Breast epithelium (tissue), 4 donors: ENCODE measurements at regions not wholly inside any gene's neighbourhood (a gene's known extent, or its start where the extent isn't known, plus 50 kb on each side); places are given as distances from the start of the nearest gene placed in this dataset.

Source experiments
- DNase-seq, 2 donors: peaks; one replicate each; pipeline ENCODE4 v3.0.0-alpha.2; 2019; ENCODE audit warnings: low spot score in 2 of 2
- H3K27ac ChIP-seq, 2 donors: fragments of 200-600 bp; sonication (generic) in 1 of 2; one replicate each; pipeline ENCODE4 v1.5.1; 2016 to 2019; ENCODE audit warnings: mild to moderate bottlenecking in 1 of 2
- H3K27me3 ChIP-seq, 2 donors: fragments of 200-600 bp; sonication (generic) in 1 of 2; one replicate each; pipeline versions ENCODE4 v1.5.1 to v1.6.0; 2017 to 2019; ENCODE audit warnings: control low read depth in 1 of 2, mild to moderate bottlenecking in 1 of 2
- H3K36me3 ChIP-seq: fragments of 200-600 bp; one replicate; pipeline ENCODE4 v1.5.1; 2019
- H3K4me1 ChIP-seq, 2 donors: fragments of 200-600 bp; sonication (generic); one replicate each; pipeline ENCODE4 v1.5.1; 2016 to 2019; ENCODE audit warnings: control low read depth in 1 of 2
- H3K4me3 ChIP-seq, 3 donors: fragments of 200-600 bp; sonication (generic); 1 replicate in 2 of 3; 2 replicates in 1 of 3; pipeline ENCODE4 v1.5.1; 2016 to 2019; ENCODE audit warnings: mild to moderate bottlenecking in 3 of 3, moderate library complexity in 2 of 3
- H3K9me3 ChIP-seq, 2 donors: fragments of 200-600 bp; sonication (generic) in 1 of 2; one replicate each; pipeline ENCODE4 v1.5.1; 2016 to 2019; ENCODE audit warnings: control low read depth in 1 of 2
- POLR2A ChIP-seq: fragments of 450-650 bp; IDR thresholded peaks from one replicate; pipeline ENCODE4 v1.6.1; 2016; ENCODE audit warnings: antibody characterized with exemption, mild to moderate bottlenecking, moderate library complexity
- POLR2AphosphoS5 ChIP-seq, 3 donors: sonication (generic); formaldehyde crosslinking; IDR thresholded peaks; one replicate each; pipeline ENCODE4 v1.6.1; 2017; ENCODE audit warnings: antibody characterized with exemption in 3 of 3
- intact Hi-C: fragments of 100-400 bp; cut with DNase I; formaldehyde crosslinking; loops from one replicate; pipeline ENCODE4 v1.15.1; 2023; ENCODE audit warnings: low total_unique reads
- TF ChIP-seq, protein P1 (sequence below), 3 donors: fragments of 450-650 bp; IDR thresholded peaks; one replicate each; pipeline ENCODE4 v1.5.1; 2016 to 2017; ENCODE audit warnings: antibody characterized with exemption in 3 of 3, mild to moderate bottlenecking in 3 of 3, moderate library complexity in 3 of 3

DNA sequence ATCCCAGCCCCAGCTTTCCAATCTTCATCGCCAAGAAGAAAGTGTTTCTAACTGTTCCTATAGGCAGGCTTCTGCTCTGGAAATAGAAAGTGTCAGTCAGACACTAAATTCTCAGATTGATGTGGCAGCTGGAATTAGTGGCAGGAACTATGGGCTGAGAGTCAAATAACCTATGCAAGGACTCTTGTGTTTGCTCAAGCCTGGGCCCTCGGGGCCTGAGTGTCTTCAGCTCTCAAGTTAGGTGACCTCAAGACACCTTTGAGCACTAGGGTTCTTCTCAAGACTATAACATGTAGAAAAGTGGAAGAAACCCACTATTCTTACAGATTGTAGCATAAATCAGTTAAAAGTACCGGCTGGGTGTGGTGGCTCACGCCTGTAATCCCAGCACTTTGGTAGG is 694.5 kb downstream of the RNF144A start:
- H3K4me3 ChIP-seq, result no peak overlapping the region
- H3K9me3 ChIP-seq, result no peaks in the 10 kb centered on the region
- no peaks in the 10 kb centered on the region for H3K27me3 ChIP-seq
- DNase-seq, result no peak
- no peaks in the 10 kb centered on the region for H3K36me3 ChIP-seq
- no peak overlapping the region for H3K27ac ChIP-seq
- intact Hi-C loops, result no loop called here
- no peak for TF ChIP-seq POLR2AphosphoS5 (IDR thresholded peaks at IDR 0.05)
- no peak for TF ChIP-seq POLR2A
- TF ChIP-seq, protein P1, sequence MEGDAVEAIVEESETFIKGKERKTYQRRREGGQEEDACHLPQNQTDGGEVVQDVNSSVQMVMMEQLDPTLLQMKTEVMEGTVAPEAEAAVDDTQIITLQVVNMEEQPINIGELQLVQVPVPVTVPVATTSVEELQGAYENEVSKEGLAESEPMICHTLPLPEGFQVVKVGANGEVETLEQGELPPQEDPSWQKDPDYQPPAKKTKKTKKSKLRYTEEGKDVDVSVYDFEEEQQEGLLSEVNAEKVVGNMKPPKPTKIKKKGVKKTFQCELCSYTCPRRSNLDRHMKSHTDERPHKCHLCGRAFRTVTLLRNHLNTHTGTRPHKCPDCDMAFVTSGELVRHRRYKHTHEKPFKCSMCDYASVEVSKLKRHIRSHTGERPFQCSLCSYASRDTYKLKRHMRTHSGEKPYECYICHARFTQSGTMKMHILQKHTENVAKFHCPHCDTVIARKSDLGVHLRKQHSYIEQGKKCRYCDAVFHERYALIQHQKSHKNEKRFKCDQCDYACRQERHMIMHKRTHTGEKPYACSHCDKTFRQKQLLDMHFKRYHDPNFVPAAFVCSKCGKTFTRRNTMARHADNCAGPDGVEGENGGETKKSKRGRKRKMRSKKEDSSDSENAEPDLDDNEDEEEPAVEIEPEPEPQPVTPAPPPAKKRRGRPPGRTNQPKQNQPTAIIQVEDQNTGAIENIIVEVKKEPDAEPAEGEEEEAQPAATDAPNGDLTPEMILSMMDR (IDR thresholded peaks at IDR 0.05), result no peak
- H3K4me1 ChIP-seq, result no peaks in the 10 kb centered on the region

DNA sequence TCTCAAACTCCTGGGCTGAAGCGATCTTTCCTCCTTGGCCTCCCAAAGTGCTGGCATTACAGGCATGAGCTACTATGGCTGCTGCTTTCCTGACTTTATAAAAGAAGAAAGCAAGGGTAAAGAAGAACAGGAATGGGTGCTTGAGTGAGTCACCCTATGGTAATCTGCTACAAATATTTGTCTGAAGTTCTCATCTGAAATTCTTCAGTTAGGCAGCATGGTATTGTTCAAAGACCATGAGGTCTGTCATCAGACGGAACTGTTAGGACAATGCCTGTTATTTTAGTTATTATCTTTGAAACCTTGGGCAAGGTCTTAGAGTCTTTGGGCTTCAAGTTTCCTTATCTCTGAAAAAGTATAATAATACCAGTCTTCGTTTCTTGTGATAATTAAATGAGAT is 695.8 kb downstream of the RNF144A start:
- no peak for DNase-seq
- no peaks in the 10 kb centered on the region for H3K9me3 ChIP-seq
- H3K4me3 ChIP-seq, result no peak overlapping the region
- no peaks in the 10 kb centered on the region for H3K4me1 ChIP-seq
- no peaks in the 10 kb centered on the region for H3K36me3 ChIP-seq
- no peaks in the 10 kb centered on the region for H3K27me3 ChIP-seq
- intact Hi-C loops, result no loop called here
- H3K27ac ChIP-seq, result no peak overlapping the region
- TF ChIP-seq POLR2AphosphoS5 (IDR thresholded peaks at IDR 0.05), result no peak
- TF ChIP-seq, protein P1 (IDR thresholded peaks at IDR 0.05), result no peak
- no peak for TF ChIP-seq POLR2A

DNA sequence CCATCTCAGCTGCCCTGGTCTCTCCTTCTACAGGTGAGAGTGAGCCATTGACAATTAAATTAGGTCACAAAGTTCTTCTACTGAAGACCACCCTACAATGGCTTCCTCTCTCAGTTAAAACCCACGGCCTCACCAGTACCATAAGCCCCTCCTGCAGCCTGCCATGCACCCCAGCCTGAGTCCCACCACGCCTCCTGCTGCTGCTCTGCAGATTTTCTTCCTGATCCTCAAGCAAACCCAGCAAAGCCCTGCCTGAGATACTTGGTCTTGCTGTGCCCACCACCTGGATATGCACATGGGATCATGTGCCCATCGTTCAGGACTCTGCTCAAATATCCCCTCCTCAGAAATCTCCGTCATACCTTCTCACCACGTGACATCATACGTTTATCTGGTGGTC is 696.6 kb downstream of the RNF144A start:
- H3K36me3 ChIP-seq, result no peaks in the 10 kb centered on the region
- no peaks in the 10 kb centered on the region for H3K4me1 ChIP-seq
- TF ChIP-seq, protein P1 (IDR thresholded peaks at IDR 0.05), result no peak
- TF ChIP-seq POLR2AphosphoS5 (IDR thresholded peaks at IDR 0.05) (no peak), POLR2A (no peak)
- intact Hi-C loops, result no loop called here
- no peak for DNase-seq
- no peak overlapping the region for H3K4me3 ChIP-seq
- H3K27ac ChIP-seq, result no peak overlapping the region
- H3K9me3 ChIP-seq, result no peaks in the 10 kb centered on the region
- no peaks in the 10 kb centered on the region for H3K27me3 ChIP-seq

DNA sequence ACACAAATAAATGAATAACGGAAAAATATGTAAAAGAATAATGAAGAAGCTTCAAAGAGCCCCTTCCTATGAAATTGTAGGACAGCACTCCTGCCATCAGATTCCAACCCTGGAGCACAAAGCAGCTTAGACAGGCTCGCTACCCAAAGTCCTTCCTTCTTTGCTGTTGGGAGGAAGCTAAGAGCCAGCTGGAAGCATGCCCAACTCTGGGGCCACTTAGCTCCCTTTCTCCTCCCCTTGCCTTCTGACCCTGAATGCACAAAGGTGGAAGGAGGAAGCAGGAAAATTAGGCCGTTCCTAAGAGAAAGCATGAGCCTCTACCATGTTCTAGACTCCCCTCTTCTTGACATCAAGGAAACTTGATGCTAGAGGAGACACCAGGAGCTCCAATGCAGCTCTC is 700.8 kb downstream of the RNF144A start:
- Histone ChIP-seq H3K27ac (no peak overlapping the region), H3K9me3 (no peaks in the 10 kb centered on the region), H3K4me1 (no peaks in the 10 kb centered on the region), H3K4me3 (no peak overlapping the region), H3K36me3 (no peaks in the 10 kb centered on the region), H3K27me3 (no peaks in the 10 kb centered on the region)
- intact Hi-C loops, result no loop called here
- TF ChIP-seq POLR2AphosphoS5 (IDR thresholded peaks at IDR 0.05) (no peak), POLR2A (no peak)
- TF ChIP-seq, protein P1 (IDR thresholded peaks at IDR 0.05), result no peak
- no peak for DNase-seq

DNA sequence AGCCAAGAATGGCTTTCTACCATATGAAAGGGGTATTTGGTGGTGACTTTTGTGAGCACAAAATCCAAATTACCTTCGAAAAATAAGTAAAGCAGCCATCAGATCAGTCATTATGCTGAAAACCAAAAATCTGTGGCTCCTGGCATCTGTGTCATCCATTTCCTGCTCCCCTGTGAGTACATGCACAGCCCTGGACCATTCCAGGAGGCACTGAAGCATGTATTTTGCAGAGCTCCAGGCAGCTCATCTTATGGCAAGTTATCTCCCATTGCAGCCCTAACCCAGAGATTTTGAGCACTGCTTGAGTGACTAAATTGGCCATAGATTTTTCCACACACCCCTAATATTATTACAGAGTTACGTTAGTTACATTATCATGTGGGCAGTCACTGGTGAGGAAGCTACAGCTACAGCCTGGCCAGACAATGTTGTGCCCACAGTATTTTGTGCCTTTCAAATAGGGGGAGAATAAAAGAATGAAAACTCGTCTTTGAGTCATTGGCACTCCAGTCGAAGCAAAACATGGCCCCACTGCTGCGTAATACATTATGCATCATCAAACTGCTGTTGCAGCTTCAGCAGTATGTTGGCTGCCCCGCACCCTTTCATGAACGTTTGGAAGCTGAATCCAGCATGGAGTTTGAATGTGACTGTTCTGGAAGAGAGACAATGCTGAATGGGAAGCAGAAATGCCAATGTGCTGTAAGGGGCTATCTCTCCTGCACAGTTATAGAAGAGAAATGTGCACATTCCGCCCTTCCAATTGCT is 702.2 kb downstream of the RNF144A start:
- intact Hi-C loops, result no loop called here
- Histone ChIP-seq H3K27me3 (no peaks in the 10 kb centered on the region), H3K36me3 (no peaks in the 10 kb centered on the region), H3K4me1 (no peaks in the 10 kb centered on the region), H3K27ac (no peak overlapping the region), H3K4me3 (no peak overlapping the region), H3K9me3 (no peaks in the 10 kb centered on the region)
- no peak for DNase-seq
- TF ChIP-seq, protein P1 (IDR thresholded peaks at IDR 0.05), result no peak
- no peak for TF ChIP-seq POLR2A
